D721Med (cell line): ENCODE measurements at regions not wholly inside any gene's neighbourhood (a gene's known extent, or its start where the extent isn't known, plus 50 kb on each side); places are given as distances from the start of the nearest gene placed in this dataset.

Experiments
- DNase-seq: peaks from one replicate; pipeline ENCODE4 v3.0.0; 2011; ENCODE audit warnings: low spot score; ENCODE audit not compliant: insufficient read length
- FAIRE-seq: peaks from 2 replicates; lab custom pipeline; 2011; peaks lifted over from hg19 to GRCh38; lab: Jason Lieb, UNC
- CTCF ChIP-seq: IDR thresholded peaks from 2 replicates; pipeline ENCODE4 v1.5.1; 2012; ENCODE audit warnings: mild to moderate bottlenecking, control low read depth; ENCODE audit not compliant: insufficient read depth; ENCODE audit errors: missing control alignments

GRCh38 chr6:48894469-48894868, 568.6 kb downstream of the MMUT start:
- DNase-seq (no peak), FAIRE-seq (no peak)
- no peak for TF ChIP-seq CTCF

DNA sequence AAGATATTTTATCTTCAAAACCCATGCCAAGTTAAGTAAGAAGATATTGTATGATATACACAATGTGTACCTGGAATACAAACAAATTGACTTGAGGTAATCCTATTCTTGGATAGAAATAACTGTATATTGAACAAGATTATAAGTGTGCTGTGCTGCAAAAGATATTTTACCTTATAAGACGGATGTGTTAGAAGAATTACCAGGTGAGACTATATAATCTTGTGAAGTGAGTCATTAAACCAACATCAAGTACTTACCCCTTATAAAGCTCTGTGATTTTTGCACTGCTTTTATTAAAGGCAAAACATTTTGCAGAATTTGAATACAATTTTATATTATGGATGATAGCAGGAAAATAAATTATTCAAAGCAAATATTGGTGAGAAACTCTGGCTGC, 570.0 kb downstream of the MMUT start:
- no peak for DNase-seq
- no peak for FAIRE-seq
- no peak for TF ChIP-seq CTCF

- DNase-seq (no peak), FAIRE-seq (no peak)
- TF ChIP-seq CTCF: no peak
These were observed 571.7 kb downstream of the MMUT start for GRCh38 chr6:48891308-48891707.

DNA sequence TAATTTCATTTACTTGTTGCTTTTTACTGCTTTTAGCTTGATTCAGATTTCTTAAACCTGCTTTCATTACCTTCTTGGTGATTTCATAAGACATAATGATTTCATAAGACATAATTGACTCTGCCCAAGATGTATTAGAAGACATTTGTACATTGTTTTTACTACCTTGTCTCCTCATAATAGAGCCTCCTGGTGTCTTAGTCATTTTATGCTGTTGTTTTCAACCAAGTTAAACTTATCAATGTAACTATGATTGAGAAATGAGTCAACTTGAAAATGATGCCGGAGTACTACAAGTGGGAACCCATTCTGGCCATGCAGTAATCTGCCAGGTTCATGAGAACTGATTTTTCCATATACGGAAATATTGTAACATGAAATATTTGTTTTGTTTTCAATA, 573.6 kb downstream of the MMUT start:
- DNase-seq: no peak
- FAIRE-seq: no peak
- no peak for TF ChIP-seq CTCF

DNA sequence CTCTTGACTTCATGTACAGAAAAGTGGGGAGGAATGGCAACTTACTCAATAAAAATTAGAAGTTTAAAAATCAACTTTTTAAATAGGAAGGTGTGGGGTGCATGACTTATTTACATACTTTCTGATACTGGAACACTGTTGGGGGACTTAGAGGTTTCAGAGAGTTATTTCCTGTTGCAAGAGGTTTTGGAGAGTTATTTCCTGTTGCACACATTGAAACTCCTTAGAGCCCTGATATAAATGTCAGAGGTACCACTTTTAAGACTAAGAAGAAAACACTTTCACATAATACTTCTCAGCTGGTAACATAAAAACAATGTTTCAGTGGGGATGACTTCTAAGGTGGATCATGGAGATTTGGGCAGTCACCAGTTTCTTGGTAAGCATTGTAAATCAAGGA, 579.9 kb downstream of the MMUT start:
- FAIRE-seq (no peak), DNase-seq (no peak)
- no peak for TF ChIP-seq CTCF

GRCh38 chr6:48881551-48881950, 581.5 kb downstream of the MMUT start:
- FAIRE-seq (no peak), DNase-seq (no peak)
- no peak for TF ChIP-seq CTCF

- no peak for TF ChIP-seq CTCF
- DNase-seq (no peak), FAIRE-seq (no peak)
These were observed 593.5 kb downstream of the MMUT start for GRCh38 chr6:48869595-48869994.
